Vagina (tissue), 2 donors: ENCODE measurements at regions not wholly inside any gene's neighbourhood (a gene's known extent, or its start where the extent isn't known, plus 50 kb on each side); places are given as distances from the start of the nearest gene placed in this dataset.

ENCODE experiments used
- POLR2A ChIP-seq, 2 donors: fragments of 450-650 bp; IDR thresholded peaks; one replicate each; pipeline ENCODE4 v1.6.1; 2017; ENCODE audit warnings: antibody characterized with exemption in 2 of 2, mild to moderate bottlenecking in 2 of 2, moderate library complexity in 2 of 2
- POLR2AphosphoS5 ChIP-seq, 2 donors: sonication (generic); formaldehyde crosslinking; IDR thresholded peaks; one replicate each; pipeline ENCODE4 v1.9.0; 2017; ENCODE audit warnings: antibody characterized with exemption in 2 of 2, mild to moderate bottlenecking in 2 of 2, low read depth in 1 of 2; ENCODE audit not compliant: insufficient read depth in 1 of 2
- TF ChIP-seq, protein P1 (sequence below), 3 experiments: fragments of 450-650 bp in 2 of 3; fragments of 200-600 bp in 1 of 3; sonication (generic) in 1 of 3; IDR thresholded peaks; one replicate each; pipeline ENCODE4 v1.5.1; 2017 to 2019; ENCODE audit warnings: antibody characterized with exemption in 3 of 3, mild to moderate bottlenecking in 2 of 3, moderate library complexity in 2 of 3

GRCh38 chr5:169435506-169436229 is 134.7 kb upstream of the SLIT3 start:
- TF ChIP-seq POLR2A (IDR thresholded peaks at IDR 0.05) (no peak), POLR2AphosphoS5 (IDR thresholded peaks at IDR 0.05; ENCODE audit: insufficient read depth in 1 of 2, low read depth in 1 of 2) (no peak)
- TF ChIP-seq, protein P1, sequence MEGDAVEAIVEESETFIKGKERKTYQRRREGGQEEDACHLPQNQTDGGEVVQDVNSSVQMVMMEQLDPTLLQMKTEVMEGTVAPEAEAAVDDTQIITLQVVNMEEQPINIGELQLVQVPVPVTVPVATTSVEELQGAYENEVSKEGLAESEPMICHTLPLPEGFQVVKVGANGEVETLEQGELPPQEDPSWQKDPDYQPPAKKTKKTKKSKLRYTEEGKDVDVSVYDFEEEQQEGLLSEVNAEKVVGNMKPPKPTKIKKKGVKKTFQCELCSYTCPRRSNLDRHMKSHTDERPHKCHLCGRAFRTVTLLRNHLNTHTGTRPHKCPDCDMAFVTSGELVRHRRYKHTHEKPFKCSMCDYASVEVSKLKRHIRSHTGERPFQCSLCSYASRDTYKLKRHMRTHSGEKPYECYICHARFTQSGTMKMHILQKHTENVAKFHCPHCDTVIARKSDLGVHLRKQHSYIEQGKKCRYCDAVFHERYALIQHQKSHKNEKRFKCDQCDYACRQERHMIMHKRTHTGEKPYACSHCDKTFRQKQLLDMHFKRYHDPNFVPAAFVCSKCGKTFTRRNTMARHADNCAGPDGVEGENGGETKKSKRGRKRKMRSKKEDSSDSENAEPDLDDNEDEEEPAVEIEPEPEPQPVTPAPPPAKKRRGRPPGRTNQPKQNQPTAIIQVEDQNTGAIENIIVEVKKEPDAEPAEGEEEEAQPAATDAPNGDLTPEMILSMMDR (IDR thresholded peaks at IDR 0.05), result no peak
